GM21360 (cell line): ENCODE measurements at regions not wholly inside any gene's neighbourhood (a gene's known extent, or its start where the extent isn't known, plus 50 kb on each side); places are given as distances from the start of the nearest gene placed in this dataset.
A peak's percentile ranks its signal among the peaks of the same experiment; 100 is the strongest.
"Not testable (repeated sequence)": the region's sequence is repeated elsewhere in the genome, so short reads cannot be mapped to it uniquely, and the experiment has no call there.

Source experiments
- ATAC-seq: cut with Tn5 transposase; IDR thresholded peaks from one replicate; pipeline ENCODE4 v1.9.1; 2021; ENCODE audit warnings: mild to moderate bottlenecking, moderate library complexity; ENCODE audit not compliant: unreplicated experiment

DNA sequence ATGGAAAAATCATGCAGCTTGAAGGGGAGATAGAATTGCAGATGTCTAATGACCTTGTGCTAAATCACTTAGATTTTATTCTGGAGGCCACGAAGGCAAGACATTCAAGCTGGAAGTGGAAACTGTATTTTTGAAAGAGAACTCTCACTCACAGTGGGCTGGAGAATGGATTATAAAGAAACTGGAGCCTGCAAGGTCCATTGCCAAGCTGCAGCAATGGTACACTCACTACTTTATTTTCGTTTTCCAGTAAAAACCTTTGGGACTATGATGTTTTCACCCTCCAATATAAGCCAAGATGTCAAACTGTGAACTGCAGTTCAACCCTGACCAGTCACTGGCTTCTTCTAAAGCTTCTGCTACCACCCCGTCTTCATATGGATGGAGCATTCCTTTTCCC lies 62.0 kb downstream of the SKIDA1 start:
- no peak for ATAC-seq

DNA sequence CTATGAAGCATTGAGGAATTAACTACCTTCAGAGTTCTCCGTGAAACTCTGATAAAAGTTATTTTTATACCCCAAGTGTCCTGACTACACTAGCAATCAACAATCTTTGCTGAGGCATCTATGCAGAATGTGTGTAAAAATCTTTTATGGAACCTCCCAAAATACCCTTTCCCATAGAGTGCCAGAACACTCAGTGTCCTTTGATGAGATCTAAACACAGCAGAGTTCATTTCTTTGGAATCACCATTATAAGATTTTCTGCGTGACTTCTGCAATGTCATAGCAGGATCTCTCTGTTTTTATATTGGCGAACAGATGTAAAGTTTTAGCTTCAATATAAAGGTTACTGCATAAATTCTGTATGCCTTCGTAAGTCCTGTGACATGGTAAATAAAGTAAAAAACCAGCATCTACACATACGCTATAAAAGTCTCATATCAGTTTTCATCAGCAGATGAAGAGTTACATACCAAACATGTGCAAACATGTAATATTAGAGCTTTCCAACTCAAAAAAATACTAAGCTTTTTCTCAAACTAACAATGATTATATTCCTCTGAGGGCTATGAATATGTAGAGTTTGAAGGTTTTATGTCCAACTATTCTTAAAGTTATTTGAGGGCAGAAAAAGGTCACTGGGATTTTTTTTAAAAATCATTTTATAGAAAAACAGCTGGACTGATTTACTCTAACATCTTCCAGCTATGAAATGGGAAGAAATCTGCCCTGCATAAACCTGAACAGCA lies 67.2 kb downstream of the SKIDA1 start:
- no peak for ATAC-seq

DNA sequence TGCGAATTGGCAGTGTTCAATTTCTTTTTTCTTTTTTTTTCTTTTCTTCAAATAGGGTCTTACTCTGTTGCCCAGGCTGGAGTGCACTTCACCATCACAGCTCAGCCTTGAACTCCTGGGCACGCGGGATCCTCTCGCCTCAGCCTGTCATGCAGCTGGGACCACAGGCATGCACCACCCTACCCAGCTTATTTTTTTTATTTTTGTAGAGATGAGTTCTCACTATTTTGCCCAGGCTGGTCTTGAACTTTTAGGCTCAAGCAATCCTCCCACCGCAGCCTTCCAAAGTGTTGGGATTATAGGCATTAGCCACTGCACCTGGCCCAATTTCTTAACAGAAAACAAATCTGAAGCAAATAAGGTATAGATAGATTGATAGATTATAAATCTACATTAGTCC lies 69.3 kb downstream of the SKIDA1 start:
- no peak for ATAC-seq

DNA sequence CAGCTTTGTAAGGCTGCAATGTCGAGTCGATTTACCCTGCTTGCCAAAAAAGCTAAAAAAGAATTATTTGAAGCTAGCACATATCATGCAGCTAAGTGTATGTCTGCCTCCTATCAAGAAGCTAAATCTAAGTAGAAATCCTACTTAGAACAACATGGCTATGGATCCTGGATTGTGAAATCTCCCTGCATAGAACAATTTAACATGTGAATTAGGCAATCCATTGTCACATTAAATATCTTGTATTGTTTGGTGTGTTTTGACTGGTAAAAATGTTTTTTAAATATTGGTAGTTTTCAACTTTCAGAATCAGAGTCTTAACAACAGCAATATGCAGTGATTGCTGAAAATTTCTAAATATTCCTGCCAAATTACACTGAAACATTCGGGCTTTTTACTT lies 73.3 kb downstream of the SKIDA1 start:
- no peak for ATAC-seq

DNA sequence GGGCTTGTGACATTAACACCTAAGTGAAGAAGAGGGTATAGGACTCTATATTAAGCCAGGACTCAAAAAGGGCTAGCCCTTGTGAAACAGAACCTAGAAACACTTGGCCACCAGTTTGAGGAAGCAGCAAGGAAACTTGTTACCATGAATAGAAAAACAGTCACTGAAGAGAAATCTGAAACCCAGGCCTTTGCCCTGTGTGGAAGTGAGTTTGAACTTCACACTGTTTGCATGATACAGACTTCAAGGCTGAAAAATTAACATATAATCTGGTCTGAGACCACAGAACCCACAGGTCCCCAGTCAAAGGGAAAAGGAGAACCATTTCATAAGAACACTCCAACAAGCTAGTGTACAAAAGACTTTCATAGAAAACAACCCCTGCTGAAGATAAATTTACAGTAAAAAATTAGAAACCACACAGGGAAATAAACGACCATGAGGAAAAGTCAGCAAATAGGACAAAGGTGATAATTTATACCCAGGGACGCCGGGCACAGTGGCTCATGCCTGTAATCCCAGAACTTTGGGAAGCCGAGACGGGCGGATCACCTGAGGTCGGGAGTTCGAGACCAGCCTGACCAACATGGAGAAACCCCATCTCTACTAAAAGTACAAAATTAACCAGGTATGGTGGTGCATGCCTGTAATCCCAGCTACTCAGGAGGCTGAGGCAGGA lies 76.1 kb downstream of the SKIDA1 start:
- ATAC-seq, result peak; percentile 92

DNA sequence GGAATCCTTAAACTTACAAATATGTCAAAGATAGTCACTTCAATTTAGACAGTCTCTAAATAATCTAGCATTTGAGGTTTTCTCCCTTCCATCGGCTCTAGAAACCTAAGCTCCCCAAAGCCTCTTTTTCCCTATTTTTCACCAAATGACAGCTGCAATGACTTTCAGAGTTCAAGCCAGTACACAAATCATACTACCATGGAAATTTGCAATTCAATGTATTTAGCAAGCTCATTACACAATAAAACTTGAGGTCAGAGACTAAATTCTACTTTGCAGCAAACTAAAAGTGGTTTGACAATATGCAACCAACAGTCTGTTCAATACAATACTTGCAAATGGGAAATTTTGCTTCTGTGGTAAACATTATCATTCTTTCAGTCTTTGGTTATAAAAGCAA lies 80.3 kb downstream of the SKIDA1 start:
- no peak for ATAC-seq

DNA sequence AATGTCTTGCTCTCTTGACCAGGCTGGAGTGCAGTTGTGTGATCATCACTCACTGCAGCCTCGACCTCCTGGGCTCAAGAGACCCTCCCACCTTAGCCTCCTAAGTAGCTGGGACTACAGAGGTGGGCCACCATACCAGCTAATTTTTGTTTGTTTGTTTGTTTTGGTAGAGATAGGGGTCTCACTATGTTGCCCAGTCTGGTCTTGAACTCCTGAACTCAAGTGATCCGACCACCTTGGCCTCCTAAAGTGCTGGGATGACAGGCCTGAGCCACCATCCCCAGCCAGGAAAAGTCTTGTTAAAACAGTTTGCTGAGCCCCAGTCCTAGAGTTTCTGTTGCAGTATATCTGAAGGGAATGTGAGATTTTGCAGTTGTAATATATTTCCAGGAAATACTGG lies 83.9 kb downstream of the SKIDA1 start:
- no peak for ATAC-seq

DNA sequence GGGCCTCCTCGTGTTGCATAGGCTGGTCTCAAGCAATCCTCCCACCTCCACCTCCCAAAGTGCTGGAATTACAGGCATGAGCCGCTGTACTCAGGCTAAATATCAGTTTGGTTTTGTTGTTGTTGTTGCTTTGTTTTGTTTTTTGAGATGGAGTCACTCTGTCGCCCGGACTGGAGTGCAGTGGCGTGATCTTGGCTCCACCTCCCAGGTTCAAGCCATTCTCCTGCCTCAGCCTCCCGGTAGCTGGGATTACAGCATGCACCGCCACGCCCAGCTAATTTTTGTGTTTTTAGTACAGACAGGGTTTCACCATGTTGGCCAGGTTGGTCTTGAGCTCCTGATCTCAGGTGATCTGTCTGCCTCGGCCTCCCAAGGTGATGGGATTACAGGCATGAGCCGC lies 86.6 kb downstream of the SKIDA1 start:
- not testable (repeated sequence) for ATAC-seq

DNA sequence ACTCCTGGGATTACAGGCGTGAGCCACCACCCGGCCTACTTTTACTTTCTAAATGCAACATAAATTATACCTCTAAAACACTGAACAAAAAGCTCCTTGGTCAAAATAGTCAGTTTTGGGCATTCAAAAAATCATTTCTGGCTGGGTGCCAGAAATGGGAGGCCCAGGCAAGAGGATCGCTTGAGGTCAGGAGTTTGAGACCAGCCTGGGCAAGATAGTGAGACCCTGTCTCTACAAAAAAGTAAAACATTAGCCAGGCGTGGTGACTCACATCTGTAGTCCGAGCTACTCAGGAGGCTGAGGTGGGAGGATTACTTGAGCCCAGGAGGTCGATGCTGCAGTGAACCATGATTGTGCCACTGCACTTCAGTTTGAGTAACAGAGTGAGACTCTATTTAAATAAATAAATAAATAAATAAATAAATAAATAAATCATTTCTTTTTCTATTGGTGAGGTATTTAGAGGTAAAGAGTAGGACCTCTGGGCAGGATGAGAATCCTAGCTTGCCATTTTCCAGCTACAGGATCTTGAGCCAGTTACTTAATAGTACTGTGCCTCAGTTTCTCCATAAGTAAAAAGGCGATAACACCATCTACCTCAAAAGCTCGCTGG lies 87.6 kb downstream of the SKIDA1 start:
- no peak for ATAC-seq

DNA sequence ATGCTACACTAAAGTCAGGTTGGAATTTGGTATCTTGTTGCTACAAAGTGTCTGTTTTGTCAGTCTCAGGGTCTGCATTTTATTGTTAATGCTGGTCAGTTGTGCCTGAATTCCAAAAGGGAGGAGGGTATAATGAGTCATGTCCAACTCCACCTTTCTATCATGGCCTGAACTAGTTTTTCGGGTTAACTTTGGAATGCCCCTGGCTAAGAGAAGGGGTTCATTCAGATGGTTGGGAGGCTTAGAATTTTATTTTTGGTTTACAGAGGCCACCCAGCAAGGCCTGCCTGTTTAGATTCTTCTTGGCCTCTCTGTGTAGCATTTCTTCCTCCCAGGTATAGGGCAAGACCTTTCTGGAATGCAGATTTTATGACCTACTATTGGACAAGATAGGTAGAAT lies 93.2 kb downstream of the SKIDA1 start:
- no peak for ATAC-seq

DNA sequence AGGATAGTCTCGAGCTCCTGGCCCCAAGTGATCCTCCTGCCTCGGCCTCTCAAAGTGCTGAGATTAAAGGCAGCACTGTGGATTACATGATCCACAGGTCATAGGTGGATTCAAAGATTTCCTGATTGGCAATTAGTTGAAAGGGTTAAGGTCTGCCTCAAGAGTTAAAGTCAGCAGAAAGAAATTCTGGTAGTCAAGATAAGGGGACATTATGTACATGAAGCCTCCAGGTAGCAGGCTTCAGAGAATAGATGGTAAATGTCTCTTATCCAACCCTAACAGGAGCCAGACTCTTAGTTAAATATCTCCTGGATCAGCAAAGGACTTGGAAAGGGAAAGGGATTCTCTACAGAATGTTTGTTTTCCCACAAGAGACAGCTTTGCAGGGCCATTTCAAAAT lies 93.7 kb downstream of the SKIDA1 start:
- no peak for ATAC-seq

DNA sequence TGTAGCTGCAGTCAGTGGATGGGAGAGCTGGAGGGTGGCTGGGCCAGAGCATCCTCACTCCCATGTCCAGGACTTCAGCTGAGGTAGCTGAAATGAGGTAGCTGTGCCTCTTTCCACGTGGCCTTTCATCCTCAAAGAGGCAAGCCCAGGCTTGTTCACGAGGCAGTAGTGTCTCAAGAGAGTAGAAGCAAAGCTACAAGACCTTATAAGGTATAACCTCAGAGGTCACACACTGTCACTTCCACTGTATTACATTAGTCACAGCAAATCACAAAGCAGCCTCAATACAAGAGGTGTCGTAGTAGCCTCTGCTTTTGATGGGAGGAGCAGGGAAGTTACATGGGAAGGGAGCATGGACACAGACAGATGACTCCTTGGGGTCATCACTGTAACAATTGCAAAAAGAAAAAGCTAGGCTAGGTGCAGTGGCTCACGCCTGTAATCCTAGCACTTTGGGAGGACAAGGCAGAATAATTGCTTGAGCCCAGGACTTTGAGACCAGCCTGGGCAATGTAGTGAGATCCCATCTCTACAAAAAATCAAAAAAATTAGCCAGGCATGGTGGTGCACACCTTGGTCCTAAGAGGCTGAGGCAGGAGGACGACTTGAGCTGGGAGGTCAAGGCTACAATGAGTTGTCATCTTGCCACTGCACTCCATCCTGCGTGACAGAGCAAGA lies 97.5 kb downstream of the SKIDA1 start:
- ATAC-seq, result peak; percentile 78

DNA sequence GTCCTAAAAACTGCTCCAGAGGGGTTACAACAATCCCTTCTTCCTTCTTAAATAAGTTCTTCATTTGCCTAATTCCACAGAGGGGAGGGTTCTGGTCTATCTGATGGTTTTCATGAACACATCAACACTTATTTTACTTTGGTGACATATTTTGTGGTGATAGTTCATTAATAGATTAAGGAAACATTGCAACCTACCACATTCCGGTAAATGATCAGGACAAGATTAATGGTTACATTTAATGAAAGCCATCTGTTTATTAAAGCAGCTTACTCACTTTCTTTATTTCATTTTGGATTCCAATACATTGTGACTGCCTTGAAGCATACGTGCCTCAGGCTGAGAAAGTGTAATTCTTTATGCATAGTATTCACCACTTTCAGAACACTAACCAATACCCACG lies 101.0 kb downstream of the SKIDA1 start:
- ATAC-seq, result no peak

DNA sequence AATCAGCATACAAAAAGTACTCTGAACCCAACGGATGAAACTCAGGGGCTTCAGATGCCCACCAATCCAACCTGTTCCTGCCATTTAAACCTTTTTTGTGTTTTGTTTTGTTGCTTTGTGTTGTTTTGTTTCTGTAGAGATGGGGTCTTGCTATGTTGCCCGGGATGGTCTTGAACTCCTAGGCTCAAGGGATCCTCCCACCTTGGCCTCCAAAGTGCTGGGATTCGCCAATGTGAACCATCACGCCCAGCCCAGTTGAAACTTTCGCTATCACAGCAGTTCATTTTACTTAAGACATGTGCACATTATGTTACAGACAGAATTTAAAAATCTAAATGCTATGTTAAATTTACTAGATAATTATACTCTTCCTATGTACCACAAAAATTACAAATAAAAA lies 101.6 kb downstream of the SKIDA1 start:
- no peak for ATAC-seq

DNA sequence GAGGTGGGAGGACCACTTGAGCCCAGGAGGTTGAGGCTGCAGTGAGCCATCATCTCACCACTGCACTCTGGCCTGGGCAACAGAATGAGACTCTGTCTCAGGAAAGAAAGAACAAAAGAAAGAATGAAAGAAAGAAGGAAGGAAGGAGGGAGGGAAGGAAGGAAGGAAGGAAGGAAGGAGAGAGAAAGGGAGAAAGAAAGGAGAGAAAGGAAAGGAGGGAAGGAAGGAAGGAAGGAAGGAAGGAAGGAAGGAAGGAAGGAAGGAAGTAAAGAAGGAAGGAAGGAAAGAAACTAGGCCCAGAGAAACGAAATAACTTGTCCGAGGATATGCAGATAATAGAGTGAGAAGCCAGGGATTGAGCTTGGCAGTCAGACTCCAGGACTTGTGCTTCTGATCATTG lies 102.1 kb downstream of the SKIDA1 start:
- no peak for ATAC-seq

DNA sequence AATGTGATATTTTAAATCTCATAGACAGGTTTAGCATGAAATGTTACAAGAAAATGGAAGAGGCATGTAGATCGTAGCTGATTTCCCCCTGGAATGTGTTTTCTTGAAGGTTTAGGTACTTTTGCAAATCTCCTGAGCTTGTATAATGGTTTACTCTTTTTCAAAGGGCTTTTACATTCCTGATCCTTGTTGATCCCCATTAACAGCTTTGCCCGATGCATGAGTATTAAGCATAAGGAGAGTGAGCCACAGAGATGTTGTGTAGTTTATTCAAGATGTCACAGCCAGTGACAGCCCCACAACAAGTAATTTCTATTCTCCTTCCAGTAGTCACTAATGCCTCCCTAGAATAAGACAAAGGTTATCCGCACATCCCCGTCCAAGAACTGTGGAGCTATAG lies 103.7 kb downstream of the SKIDA1 start:
- ATAC-seq, result no peak

DNA sequence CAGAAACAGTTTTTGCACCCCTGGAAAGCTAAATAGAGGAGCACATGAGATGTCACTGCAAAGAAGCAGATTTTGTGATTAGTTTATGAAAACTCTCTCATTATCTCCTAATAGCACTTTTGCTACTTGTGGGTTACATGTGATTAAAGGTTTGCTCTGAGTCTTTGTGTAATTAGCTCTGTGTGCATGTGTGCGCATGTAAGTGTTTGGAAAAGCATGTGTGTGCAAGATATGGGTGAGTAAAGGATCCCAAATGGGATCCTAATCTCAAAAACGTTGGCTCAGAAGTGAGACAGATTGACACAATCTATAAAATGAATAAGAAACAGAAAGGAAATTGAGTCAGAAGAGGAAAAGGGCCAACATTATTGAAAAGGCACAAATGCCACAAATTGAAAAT lies 104.5 kb downstream of the SKIDA1 start:
- no peak for ATAC-seq

DNA sequence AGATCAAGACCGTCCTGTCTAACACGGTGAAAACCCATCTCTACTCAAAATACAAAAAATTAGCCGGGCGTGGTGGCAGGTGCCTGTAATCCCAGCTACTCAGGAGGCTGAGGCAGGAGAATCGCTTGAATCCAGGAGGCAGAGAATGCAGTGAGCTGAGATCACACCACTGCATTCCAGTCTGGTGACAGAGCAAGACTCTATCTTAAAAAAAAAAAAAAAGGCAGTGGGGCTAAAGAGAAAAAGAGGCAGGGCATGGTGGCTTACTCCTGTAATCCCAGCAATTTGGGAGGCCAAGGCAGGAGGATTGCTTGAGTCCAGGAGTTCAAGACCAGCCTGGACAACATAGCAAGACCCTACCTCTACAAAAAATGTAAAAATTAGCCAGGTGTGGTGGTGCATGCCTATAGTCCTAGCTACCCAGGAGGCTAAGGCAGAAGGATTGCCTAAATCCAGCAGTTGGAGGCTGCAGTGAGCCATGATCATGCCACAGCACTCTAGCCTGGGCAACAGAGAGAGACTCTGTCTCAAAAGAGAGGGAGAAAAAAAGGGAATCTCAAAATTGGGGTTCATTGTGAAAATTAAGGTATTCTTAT lies 106.4 kb downstream of the SKIDA1 start:
- not testable (repeated sequence) for ATAC-seq

DNA sequence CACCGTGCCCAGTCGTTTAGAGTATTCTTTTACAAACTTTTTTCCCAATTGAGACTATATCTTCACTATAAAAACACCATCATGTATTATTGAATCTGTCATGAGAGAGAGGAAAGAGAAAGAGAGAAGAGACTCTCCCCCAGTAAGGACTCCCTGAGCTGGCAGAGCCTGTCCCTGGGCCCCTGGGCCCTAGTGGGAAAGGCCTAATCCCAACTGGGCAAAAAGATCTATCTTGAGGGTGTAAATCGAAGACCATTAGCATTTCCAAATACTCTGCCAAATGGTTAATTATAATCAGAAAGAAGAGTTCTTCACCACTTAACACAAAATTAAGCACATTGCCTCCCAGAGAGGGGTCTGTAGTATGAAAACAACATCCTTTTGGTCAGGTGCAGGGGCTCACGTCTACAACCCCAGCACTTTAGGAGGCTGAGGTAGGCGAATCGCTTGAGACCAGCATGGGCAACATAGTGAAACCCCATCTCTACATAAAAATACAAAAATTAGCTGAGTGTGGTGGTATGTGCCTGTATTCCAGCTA lies 108.2 kb downstream of the SKIDA1 start:
- no peak for ATAC-seq

DNA sequence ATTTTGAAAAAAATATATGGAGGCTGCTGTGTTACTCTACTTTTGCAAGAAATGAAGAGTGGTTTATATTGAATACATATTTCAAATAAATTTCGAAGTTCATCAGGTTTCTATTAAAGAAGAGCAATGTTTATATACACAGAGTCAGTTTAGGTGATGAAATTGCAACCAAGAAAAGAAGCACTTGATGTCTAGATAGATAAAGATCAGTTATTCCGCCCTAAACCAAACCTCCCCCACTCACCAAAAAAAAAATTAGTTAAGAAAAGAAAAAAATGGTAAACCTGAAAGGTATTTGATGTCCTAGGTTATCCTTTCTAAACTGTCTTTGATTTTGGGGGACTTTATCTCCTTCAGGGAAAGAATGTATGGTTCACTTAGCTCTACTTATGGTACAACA lies 111.8 kb downstream of the SKIDA1 start:
- ATAC-seq, result no peak

DNA sequence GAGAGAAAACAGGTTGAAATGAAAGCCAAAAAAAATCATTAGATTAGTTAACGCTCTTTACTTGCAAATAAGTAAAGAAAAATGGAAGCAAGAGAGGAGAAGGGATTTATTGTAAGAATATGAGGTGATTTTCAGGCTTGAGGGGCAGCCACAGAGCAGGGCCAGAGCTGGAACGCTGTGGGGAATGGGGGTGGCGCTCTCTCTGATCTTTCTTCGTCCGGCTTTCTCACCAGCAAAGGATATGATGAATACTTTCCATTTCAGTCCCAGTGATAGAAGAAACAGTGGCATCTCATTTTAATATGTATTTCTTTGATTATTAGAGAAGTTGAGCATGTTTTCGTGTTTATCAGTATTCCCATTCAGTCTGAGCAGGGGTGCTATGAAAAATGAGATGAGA lies 112.2 kb downstream of the SKIDA1 start:
- no peak for ATAC-seq
